NT2/D1 (cell line): ENCODE measurements at regions not wholly inside any gene's neighbourhood (a gene's known extent, or its start where the extent isn't known, plus 50 kb on each side); places are given as distances from the start of the nearest gene placed in this dataset.

Experiments used
- DNase-seq: peaks from one replicate; pipeline ENCODE4 v3.0.0-alpha.2; 2011; ENCODE audit warnings: low read depth, low spot score
- H3K27me3 ChIP-seq: 2 replicates; pipeline ENCODE4 v1.6.0; 2011; ENCODE audit warnings: mild to moderate bottlenecking; ENCODE audit not compliant: insufficient read length, insufficient read depth
- H3K36me3 ChIP-seq: 2 replicates; pipeline ENCODE4 v1.6.1; 2011; ENCODE audit warnings: mild to moderate bottlenecking, low read length, mixed read lengths; ENCODE audit not compliant: insufficient read depth, insufficient read length
- H3K4me1 ChIP-seq: 2 replicates; pipeline ENCODE4 v1.5.1; 2011; ENCODE audit not compliant: insufficient read depth, insufficient read length
- H3K4me3 ChIP-seq: 2 replicates; pipeline ENCODE4 v1.5.1; 2011; ENCODE audit warnings: low read depth; ENCODE audit not compliant: insufficient read length
- H3K9ac ChIP-seq: 2 replicates; pipeline ENCODE4 v1.6.0; 2011; ENCODE audit warnings: low read depth; ENCODE audit not compliant: insufficient read length
- H3K9me3 ChIP-seq: 2 replicates; pipeline ENCODE4 v1.5.1; 2011; ENCODE audit warnings: mild to moderate bottlenecking, low read length; ENCODE audit not compliant: insufficient read depth
- SUZ12 ChIP-seq: IDR thresholded peaks from 2 replicates; pipeline ENCODE4 v1.6.1; 2011; ENCODE audit not compliant: insufficient read length, insufficient read depth; ENCODE audit errors: extremely low read depth
- YY1 ChIP-seq: IDR thresholded peaks from 2 replicates; pipeline ENCODE4 v1.6.1; 2011; ENCODE audit not compliant: insufficient read length, insufficient read depth
- ZNF274 ChIP-seq: IDR thresholded peaks from 2 replicates; pipeline ENCODE4 v1.6.1; 2011; ENCODE audit warnings: mild to moderate bottlenecking, low read depth, low read length

- no peak overlapping the region for H3K9ac ChIP-seq
- no peak for TF ChIP-seq YY1
- no peak for TF ChIP-seq SUZ12
- TF ChIP-seq ZNF274 = no peak
- H3K4me3 ChIP-seq = no peak overlapping the region
- H3K27me3 ChIP-seq = no peaks in the 10 kb centered on the region
- no peaks in the 10 kb centered on the region for H3K9me3 ChIP-seq
- H3K4me1 ChIP-seq = no peaks in the 10 kb centered on the region
- DNase-seq = no peak
- H3K36me3 ChIP-seq = no peaks in the 10 kb centered on the region
These were observed 65.6 kb downstream of the UFM1 start for GRCh38 chr13:38415233-38415632.

- Histone ChIP-seq H3K9me3 (no peaks in the 10 kb centered on the region), H3K27me3 (no peaks in the 10 kb centered on the region), H3K4me3 (no peak overlapping the region), H3K9ac (no peak overlapping the region), H3K36me3 (no peaks in the 10 kb centered on the region), H3K4me1 (no peaks in the 10 kb centered on the region)
- TF ChIP-seq YY1 (no peak), SUZ12 (no peak), ZNF274 (no peak)
- no peak for DNase-seq
These were observed 67.6 kb downstream of the UFM1 start for GRCh38 chr13:38417241-38417640.

- Histone ChIP-seq H3K27me3 (no peaks in the 10 kb centered on the region), H3K9ac (no peak overlapping the region), H3K4me1 (no peaks in the 10 kb centered on the region), H3K4me3 (no peak overlapping the region), H3K9me3 (no peaks in the 10 kb centered on the region), H3K36me3 (no peaks in the 10 kb centered on the region)
- peak; percentile 1 for DNase-seq
- TF ChIP-seq YY1 (no peak), SUZ12 (no peak), ZNF274 (no peak)
These were observed 68.1 kb downstream of the UFM1 start for GRCh38 chr13:38417727-38418126.

- no peak for TF ChIP-seq SUZ12
- no peak for TF ChIP-seq ZNF274
- TF ChIP-seq YY1 = no peak
- no peaks in the 10 kb centered on the region for H3K36me3 ChIP-seq
- DNase-seq = no peak
- no peak overlapping the region for H3K9ac ChIP-seq
- H3K9me3 ChIP-seq = no peaks in the 10 kb centered on the region
- H3K4me3 ChIP-seq = no peak overlapping the region
- no peaks in the 10 kb centered on the region for H3K4me1 ChIP-seq
- H3K27me3 ChIP-seq = no peaks in the 10 kb centered on the region
These were observed 68.6 kb downstream of the UFM1 start for GRCh38 chr13:38418286-38418685.

- Histone ChIP-seq H3K36me3 (no peaks in the 10 kb centered on the region), H3K9me3 (no peaks in the 10 kb centered on the region), H3K4me3 (no peak overlapping the region), H3K9ac (no peak overlapping the region), H3K27me3 (no peaks in the 10 kb centered on the region), H3K4me1 (no peaks in the 10 kb centered on the region)
- no peak for DNase-seq
- TF ChIP-seq YY1 = no peak
- TF ChIP-seq ZNF274 = no peak
- no peak for TF ChIP-seq SUZ12
These were observed 69.7 kb downstream of the UFM1 start for GRCh38 chr13:38419312-38419873.

- no peak overlapping the region for H3K9ac ChIP-seq
- no peak for DNase-seq
- no peaks in the 10 kb centered on the region for H3K9me3 ChIP-seq
- H3K4me1 ChIP-seq = no peaks in the 10 kb centered on the region
- TF ChIP-seq YY1 (no peak), SUZ12 (no peak), ZNF274 (no peak)
- no peaks in the 10 kb centered on the region for H3K36me3 ChIP-seq
- H3K27me3 ChIP-seq = no peaks in the 10 kb centered on the region
- no peak overlapping the region for H3K4me3 ChIP-seq
These were observed 72.2 kb downstream of the UFM1 start for GRCh38 chr13:38421590-38422560.

GRCh38 chr13:38429916-38430315 is 80.3 kb downstream of the UFM1 start:
- H3K4me1 ChIP-seq = no peaks in the 10 kb centered on the region
- no peak overlapping the region for H3K4me3 ChIP-seq
- no peaks in the 10 kb centered on the region for H3K9me3 ChIP-seq
- H3K9ac ChIP-seq = no peak overlapping the region
- H3K36me3 ChIP-seq = no peaks in the 10 kb centered on the region
- no peak for DNase-seq
- TF ChIP-seq ZNF274 (no peak), SUZ12 (no peak)
- H3K27me3 ChIP-seq = no peaks in the 10 kb centered on the region
